T-cell (primary cell): ENCODE measurements at regions not wholly inside any gene's neighbourhood (a gene's known extent, or its start where the extent isn't known, plus 50 kb on each side); places are given as distances from the start of the nearest gene placed in this dataset.

Source experiments
- ATAC-seq, 4 experiments: fragments of 200-7000 bp in 3 of 4; fragments of 150-1000 bp in 1 of 4; cut with Tn5 transposase; replicated peaks in 1 of 4; 1 replicate in 3 of 4; 2 replicates in 1 of 4; pipeline ENCODE4 v1.10.0; 2021; ENCODE audit warnings: moderate library complexity in 3 of 4, mild to moderate bottlenecking in 2 of 4, moderate number of reproducible peaks in 1 of 4
- CTCF ChIA-PET, 2 donors: fragments of 300-600 bp; sonication (Branson Sonifier 250); formaldehyde crosslinking; loops; one replicate each; lab custom pipeline; 2022; ENCODE audit warnings: antibody characterized with exemption in 2 of 2; lab: Charles Lee
- POLR2A ChIA-PET, 2 donors: fragments of 300-600 bp; sonication (Branson Sonifier 250); formaldehyde crosslinking; loops; one replicate each; lab custom pipeline; 2022; ENCODE audit warnings: antibody characterized with exemption in 2 of 2; lab: Charles Lee
- DNase-seq, 35 experiments: peaks; one replicate each; pipeline versions ENCODE4 v3.0.0 to v3.0.0-alpha.2; 2013 to 2023
- H3K27ac ChIP-seq: one replicate; pipeline ENCODE4 v1.5.1; 2013; ENCODE audit warnings: low read length
- H3K27me3 ChIP-seq, 2 experiments: replicated peaks in 1 of 2; 1 replicate in 1 of 2; 2 replicates in 1 of 2; pipeline versions ENCODE4 v1.6.1 to v1.7.0; 2013; ENCODE audit warnings: low read length in 1 of 2, mixed read lengths in 1 of 2; ENCODE audit not compliant: control insufficient read depth in 2 of 2, insufficient read depth in 2 of 2; ENCODE audit errors: extremely low read depth in 1 of 2
- H3K36me3 ChIP-seq, 2 donors: 1 replicate in 1 of 2; 2 replicates in 1 of 2; pipeline versions ENCODE4 v1.6.1 to v1.7.0; 2013; ENCODE audit warnings: low read length in 1 of 2; ENCODE audit not compliant: control insufficient read depth in 2 of 2, insufficient read depth in 1 of 2; ENCODE audit errors: extremely low read depth in 1 of 2
- H3K4me1 ChIP-seq, 2 experiments: 1 replicate in 1 of 2; 2 replicates in 1 of 2; pipeline versions ENCODE4 v1.6.1 to v1.7.0; 2013; ENCODE audit warnings: low read length in 2 of 2, mixed read lengths in 1 of 2; ENCODE audit not compliant: insufficient read depth in 2 of 2, control insufficient read depth in 1 of 2; ENCODE audit errors: extremely low read depth in 1 of 2
- H3K4me3 ChIP-seq, 2 donors: 1 replicate in 1 of 2; 2 replicates in 1 of 2; pipeline versions ENCODE4 v1.5.1 to v1.7.0; 2013; ENCODE audit warnings: mild to moderate bottlenecking in 2 of 2, low read length in 1 of 2, moderate library complexity in 1 of 2; ENCODE audit not compliant: control insufficient read depth in 1 of 2; ENCODE audit errors: extremely low read depth in 1 of 2
- H3K9me3 ChIP-seq: 2 replicates; pipeline ENCODE4 v1.7.0; 2013
- H3K27ac Mint-ChIP-seq, 2 donors: one replicate each; pipeline ENCODE4 v1.8.0; 2020 to 2021; ENCODE audit warnings: mild to moderate bottlenecking in 2 of 2, mixed read lengths in 2 of 2
- H3K27me3 Mint-ChIP-seq, 2 donors: one replicate each; pipeline ENCODE4 v1.8.0; 2021 to 2022; ENCODE audit warnings: mixed read lengths in 2 of 2
- H3K36me3 Mint-ChIP-seq: one replicate; pipeline ENCODE4 v1.8.0; 2021; ENCODE audit warnings: mixed read lengths
- H3K4me1 Mint-ChIP-seq, 3 donors: one replicate each; pipeline ENCODE4 v1.8.0; 2020 to 2022; ENCODE audit warnings: mixed read lengths in 3 of 3, mild to moderate bottlenecking in 1 of 3
- H3K4me3 Mint-ChIP-seq, 3 donors: one replicate each; pipeline ENCODE4 v1.8.0; 2020 to 2022; ENCODE audit warnings: mild to moderate bottlenecking in 3 of 3, mixed read lengths in 3 of 3, moderate library complexity in 3 of 3
- H3K9me3 Mint-ChIP-seq, 3 donors: one replicate each; pipeline ENCODE4 v1.8.0; 2020 to 2022; ENCODE audit warnings: mixed read lengths in 3 of 3
- WGBS: methylation state at CpG from one replicate; pipeline ENCODE4 v1.1.5; 2013; ENCODE audit warnings: missing lambda C conversion rate; ENCODE audit not compliant: insufficient coverage; 5-methylcytosine and 5-hydroxymethylcytosine counted together

- no peak overlapping the region for H3K27ac ChIP-seq
- no peaks in the 10 kb centered on the region for H3K9me3 ChIP-seq
- POLR2A ChIA-PET: no interaction called here
- Mint-ChIP-seq H3K27ac (no peak overlapping the region), H3K27me3 (peaks cover 4 to 9% of the 10 kb centered on the region in 2 donors), H3K4me3 (no peak overlapping the region), H3K9me3 (no peaks in the 10 kb centered on the region), H3K36me3 (no peaks in the 10 kb centered on the region), H3K4me1 (peaks cover 0 to 9% (median 9%) of the 10 kb centered on the region in 3 donors)
- H3K4me1 ChIP-seq: no peaks in the 10 kb centered on the region
- DNase-seq (no peak), ATAC-seq (no peak)
- H3K4me3 ChIP-seq: no peak overlapping the region
- no peaks in the 10 kb centered on the region for H3K36me3 ChIP-seq
- CTCF ChIA-PET: interaction anchor here in 1 of 2 donors (0.6 kb wide), 1 partner anchor 9 kb away, joined by 3 read pairs; no protein-coding TSS in a partner anchor
- peaks cover 0 to 4% of the 10 kb centered on the region in 2 experiments for H3K27me3 ChIP-seq
- WGBS: 90% methylated on average over 6 of the region's 9 CpGs
Observed at GRCh38 chr12:67430708-67431335, 161.7 kb downstream of the CAND1 start.

GRCh38 chr12:67431411-67432020 lies 162.4 kb downstream of the CAND1 start:
- Mint-ChIP-seq H3K9me3 (no peaks in the 10 kb centered on the region), H3K4me1 (peaks cover 2 to 3% (median 2%) of the 10 kb centered on the region in 3 donors), H3K27ac (no peak overlapping the region), H3K4me3 (no peak overlapping the region), H3K27me3 (peaks cover 4 to 10% of the 10 kb centered on the region in 2 donors), H3K36me3 (no peaks in the 10 kb centered on the region)
- H3K4me1 ChIP-seq: no peaks in the 10 kb centered on the region
- no peaks in the 10 kb centered on the region for H3K36me3 ChIP-seq
- POLR2A ChIA-PET: no interaction called here
- H3K27me3 ChIP-seq: peaks cover 0 to 4% of the 10 kb centered on the region in 2 experiments
- H3K27ac ChIP-seq: no peak overlapping the region
- CTCF ChIA-PET: interaction anchor here (0.6 kb wide), 2 partner anchors 75 to 798 kb away, joined by 4 to 5 read pairs; no protein-coding TSS in a partner anchor
- no peak overlapping the region for H3K4me3 ChIP-seq
- WGBS: no CpG with 5 or more reads among the region's 6 CpGs
- H3K9me3 ChIP-seq: no peaks in the 10 kb centered on the region
- DNase-seq: no peak
- no peak for ATAC-seq

- no peaks in the 10 kb centered on the region for H3K36me3 Mint-ChIP-seq
- H3K4me1 Mint-ChIP-seq: peaks cover 8 to 12% (median 11%) of the 10 kb centered on the region in 3 donors
- no peak for DNase-seq
- ChIA-PET POLR2A (no interaction called here), CTCF (no interaction called here)
- Histone ChIP-seq H3K4me1 (no peaks in the 10 kb centered on the region), H3K4me3 (no peak overlapping the region), H3K27me3 (no peaks in the 10 kb centered on the region), H3K36me3 (no peaks in the 10 kb centered on the region), H3K27ac (no peak overlapping the region), H3K9me3 (no peaks in the 10 kb centered on the region)
- peaks cover 1 to 4% of the 10 kb centered on the region in 2 donors for H3K27me3 Mint-ChIP-seq
- WGBS: no CpG with 5 or more reads among the region's 6 CpGs
- H3K27ac Mint-ChIP-seq: no peak overlapping the region
- H3K4me3 Mint-ChIP-seq: no peak overlapping the region
- no peak for ATAC-seq
- no peaks in the 10 kb centered on the region for H3K9me3 Mint-ChIP-seq
Observed at GRCh38 chr12:67433385-67434175, 164.4 kb downstream of the CAND1 start.

DNA sequence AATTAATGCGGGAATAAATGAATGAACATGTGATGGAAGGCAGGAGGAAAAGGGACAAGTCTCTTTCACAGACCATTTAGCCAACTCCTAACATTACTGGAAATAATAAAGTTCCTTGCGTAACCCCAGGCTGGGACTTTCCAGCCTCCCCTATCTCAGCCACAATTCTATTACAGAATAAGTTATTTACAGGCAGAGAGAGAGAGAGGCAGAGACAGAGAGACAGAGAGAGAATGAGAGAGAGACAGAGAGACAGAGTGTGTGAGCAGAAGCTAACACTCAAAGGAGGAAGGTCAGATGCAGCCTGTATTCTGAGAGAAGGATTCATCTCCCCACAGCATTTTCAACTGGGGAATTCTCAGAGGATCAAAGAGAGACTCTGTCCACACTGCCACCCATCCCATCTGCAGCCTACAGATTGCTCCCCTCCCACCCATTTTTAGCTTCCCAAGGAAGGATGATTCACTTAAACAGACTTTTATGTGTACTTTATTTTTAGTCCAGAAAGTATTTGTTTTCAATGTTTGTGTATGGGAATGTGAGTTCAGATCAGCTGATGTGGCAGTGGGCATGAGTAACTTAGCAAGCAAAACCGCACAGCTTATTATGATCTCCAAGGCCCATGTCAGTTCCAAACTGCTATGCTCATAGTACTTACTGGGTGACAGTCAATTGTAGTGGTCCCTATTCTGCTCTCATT lies 165.7 kb downstream of the CAND1 start:
- POLR2A ChIA-PET: no interaction called here
- no CpG with 5 or more reads among the region's 3 CpGs for WGBS
- DNase-seq: no peak

GRCh38 chr12:67436230-67436629 lies 167.1 kb downstream of the CAND1 start:
- Histone ChIP-seq H3K9me3 (no peaks in the 10 kb centered on the region), H3K4me1 (peaks cover 0 to 1% of the 10 kb centered on the region in 2 experiments), H3K36me3 (no peaks in the 10 kb centered on the region), H3K27me3 (no peaks in the 10 kb centered on the region), H3K27ac (no peak overlapping the region), H3K4me3 (no peak overlapping the region)
- ChIA-PET POLR2A (no interaction called here), CTCF (interaction anchor here in 1 of 2 donors (1.3 kb wide), 1 partner anchor 507 kb away, joined by 5 read pairs; no protein-coding TSS in a partner anchor)
- DNase-seq: no peak
- Mint-ChIP-seq H3K36me3 (no peaks in the 10 kb centered on the region), H3K4me3 (no peak overlapping the region), H3K9me3 (peaks cover 0 to 4% (median 0%) of the 10 kb centered on the region in 3 donors), H3K27me3 (peaks cover 0 to 1% of the 10 kb centered on the region in 2 donors), H3K4me1 (peaks cover 11 to 16% (median 15%) of the 10 kb centered on the region in 3 donors), H3K27ac (no peak overlapping the region)
- ATAC-seq: no peak
- no CpG with 5 or more reads among the region's 2 CpGs for WGBS

More for the DNA sequence above, 165.7 kb downstream of the CAND1 start:
- H3K36me3 ChIP-seq: no peaks in the 10 kb centered on the region
- H3K4me3 Mint-ChIP-seq: no peak overlapping the region
- peaks cover 0 to 4% (median 0%) of the 10 kb centered on the region in 3 donors for H3K9me3 Mint-ChIP-seq
- peaks cover 1 to 4% of the 10 kb centered on the region in 2 donors for H3K27me3 Mint-ChIP-seq
- H3K4me1 Mint-ChIP-seq: peaks cover 8 to 12% (median 11%) of the 10 kb centered on the region in 3 donors
- ATAC-seq: no peak
- H3K27ac Mint-ChIP-seq: no peak overlapping the region
- H3K36me3 Mint-ChIP-seq: no peaks in the 10 kb centered on the region
- CTCF ChIA-PET: interaction anchor here (0.6 to 1.3 kb wide), 4 partner anchors 45 to 1722 kb away, joined by 4 to 10 read pairs (median 5); no protein-coding TSS in a partner anchor
- H3K27ac ChIP-seq: no peak overlapping the region
- no peaks in the 10 kb centered on the region for H3K27me3 ChIP-seq
- no peaks in the 10 kb centered on the region for H3K4me1 ChIP-seq
- H3K4me3 ChIP-seq: no peak overlapping the region
- no peaks in the 10 kb centered on the region for H3K9me3 ChIP-seq

GRCh38 chr12:67437011-67437410 lies 167.9 kb downstream of the CAND1 start:
- Mint-ChIP-seq H3K4me1 (peaks cover 19 to 23% (median 23%) of the 10 kb centered on the region in 3 donors), H3K27ac (no peak overlapping the region), H3K9me3 (peaks cover 0 to 4% (median 0%) of the 10 kb centered on the region in 3 donors), H3K27me3 (peaks cover 0 to 1% of the 10 kb centered on the region in 2 donors), H3K4me3 (no peak overlapping the region), H3K36me3 (no peaks in the 10 kb centered on the region)
- WGBS: no CpG with 5 or more reads among the region's 2 CpGs
- peaks cover 0 to 7% of the 10 kb centered on the region in 2 experiments for H3K4me1 ChIP-seq
- ATAC-seq (no peak), DNase-seq (no peak)
- POLR2A ChIA-PET: no interaction called here
- H3K27ac ChIP-seq: no peak overlapping the region
- H3K36me3 ChIP-seq: no peaks in the 10 kb centered on the region
- CTCF ChIA-PET: no interaction called here
- no peaks in the 10 kb centered on the region for H3K27me3 ChIP-seq
- H3K4me3 ChIP-seq: no peak overlapping the region
- no peaks in the 10 kb centered on the region for H3K9me3 ChIP-seq
